H9 (cell line): ENCODE measurements at regions not wholly inside any gene's neighbourhood (a gene's known extent, or its start where the extent isn't known, plus 50 kb on each side); places are given as distances from the start of the nearest gene placed in this dataset.
"Not testable (repeated sequence)": the region's sequence is repeated elsewhere in the genome, so short reads cannot be mapped to it uniquely, and the experiment has no call there.

Source experiments
- DNase-seq: peaks from one replicate; pipeline ENCODE4 v3.0.0-alpha.2; 2017
- H2AFZ ChIP-seq: one replicate; pipeline ENCODE4 v1.6.1; 2013; ENCODE audit warnings: mild to moderate bottlenecking, low read length, control low read depth, moderate library complexity
- H2AK5ac ChIP-seq: 2 replicates; pipeline ENCODE4 v1.6.1; 2013; ENCODE audit warnings: low read length, control low read depth, mixed read lengths; ENCODE audit not compliant: insufficient read length
- H2BK120ac ChIP-seq: one replicate; pipeline ENCODE4 v1.6.1; 2013; ENCODE audit warnings: low read depth, mild to moderate bottlenecking, low read length, control low read depth, inconsistent platforms; ENCODE audit not compliant: poor library complexity, severe bottlenecking
- H2BK12ac ChIP-seq: 2 replicates; pipeline ENCODE4 v1.6.1; 2013; ENCODE audit warnings: low read length, control low read depth, mixed read lengths, low read depth; ENCODE audit not compliant: insufficient read length
- H2BK15ac ChIP-seq: 2 replicates; pipeline ENCODE4 v1.6.1; 2013; ENCODE audit warnings: low read depth, low read length, control low read depth
- H2BK20ac ChIP-seq: one replicate; pipeline ENCODE4 v1.6.1; 2013; ENCODE audit warnings: low read depth, mild to moderate bottlenecking, low read length, control low read depth, inconsistent platforms; ENCODE audit not compliant: poor library complexity, severe bottlenecking
- H2BK5ac ChIP-seq: 2 replicates; pipeline ENCODE4 v1.6.1; 2013; ENCODE audit warnings: low read length, control low read depth, mixed read lengths; ENCODE audit not compliant: insufficient read length
- H3K14ac ChIP-seq: 2 replicates; pipeline ENCODE4 v1.6.1; 2013; ENCODE audit warnings: low read length, control low read depth; ENCODE audit not compliant: insufficient read depth
- H3K18ac ChIP-seq: 2 replicates; pipeline ENCODE4 v1.6.1; 2013; ENCODE audit warnings: low read depth, mild to moderate bottlenecking, mixed read lengths, low read length, control low read depth; ENCODE audit not compliant: insufficient read length
- H3K23ac ChIP-seq: 2 replicates; pipeline ENCODE4 v1.6.1; 2013; ENCODE audit warnings: low read length, control low read depth, mixed read lengths, low read depth; ENCODE audit not compliant: insufficient read length
- H3K23me2 ChIP-seq: 2 replicates; pipeline ENCODE4 v1.6.1; 2013; ENCODE audit warnings: low read depth, mild to moderate bottlenecking, mixed read lengths, low read length, control low read depth; ENCODE audit not compliant: insufficient read length, poor library complexity, severe bottlenecking
- H3K27ac ChIP-seq: 2 replicates; pipeline ENCODE4 v1.5.1; 2013; ENCODE audit warnings: low read length, control low read depth, mixed read lengths, low read depth; ENCODE audit not compliant: insufficient read length
- H3K27me3 ChIP-seq: 2 replicates; pipeline ENCODE4 v1.6.1; 2013; ENCODE audit warnings: low read length, control low read depth, inconsistent platforms; ENCODE audit not compliant: insufficient read depth
- H3K4ac ChIP-seq: 2 replicates; pipeline ENCODE4 v1.6.1; 2013; ENCODE audit warnings: low read depth, mild to moderate bottlenecking, control low read depth, inconsistent platforms, low read length, moderate library complexity
- H3K4me1 ChIP-seq: 2 replicates; pipeline ENCODE4 v1.6.1; 2013; ENCODE audit warnings: low read length, control low read depth, inconsistent platforms; ENCODE audit not compliant: insufficient read depth
- H3K4me2 ChIP-seq: 2 replicates; pipeline ENCODE4 v1.6.1; 2013; ENCODE audit warnings: low read length, control low read depth, mixed read lengths; ENCODE audit not compliant: insufficient read length, insufficient read depth
- H3K56ac ChIP-seq: 2 replicates; pipeline ENCODE4 v1.6.1; 2013; ENCODE audit warnings: low read depth, mild to moderate bottlenecking, mixed read lengths, low read length, control low read depth; ENCODE audit not compliant: insufficient read length
- H3K79me1 ChIP-seq: 2 replicates; pipeline ENCODE4 v1.6.1; 2013; ENCODE audit warnings: low read depth, mild to moderate bottlenecking, moderate library complexity, low read length, control low read depth, inconsistent platforms; ENCODE audit not compliant: insufficient read depth, poor library complexity, severe bottlenecking
- H3K79me2 ChIP-seq: 2 replicates; pipeline ENCODE4 v1.6.1; 2013; ENCODE audit warnings: low read length, control low read depth, inconsistent platforms; ENCODE audit not compliant: insufficient read depth
- H3K9ac ChIP-seq: 2 replicates; pipeline ENCODE4 v1.6.1; 2013; ENCODE audit warnings: low read length, control low read depth, mixed read lengths; ENCODE audit not compliant: insufficient read length; ENCODE audit errors: extremely low read depth
- H3K9me3 ChIP-seq: one replicate; pipeline ENCODE4 v1.6.1; 2013; ENCODE audit warnings: low read depth, low read length, inconsistent platforms; ENCODE audit not compliant: control insufficient read depth
- H3T11ph ChIP-seq: one replicate; pipeline ENCODE4 v1.6.1; 2013; ENCODE audit warnings: mild to moderate bottlenecking, low read length, control low read depth, inconsistent platforms
- H4K20me1 ChIP-seq: one replicate; pipeline ENCODE4 v1.6.1; 2013; ENCODE audit not compliant: control insufficient read depth, insufficient read length, insufficient read depth
- H4K5ac ChIP-seq: 2 replicates; pipeline ENCODE4 v1.6.1; 2013; ENCODE audit warnings: low read depth, mild to moderate bottlenecking, mixed read lengths, low read length, control low read depth; ENCODE audit not compliant: insufficient read length
- H4K8ac ChIP-seq: replicated peaks from 2 replicates; pipeline ENCODE4 v1.6.1; 2013; ENCODE audit warnings: low read length, control low read depth, mixed read lengths, low read depth; ENCODE audit not compliant: insufficient read length
- H4K91ac ChIP-seq: 2 replicates; pipeline ENCODE4 v1.6.1; 2013; ENCODE audit warnings: low read depth, mild to moderate bottlenecking, moderate library complexity, mixed read lengths, low read length, control low read depth; ENCODE audit not compliant: insufficient read length
- H3K27ac Mint-ChIP-seq, 3 experiments: 2 replicates in 2 of 3; 3 replicates in 1 of 3; pipeline ENCODE4 v1.8.0; 2020 to 2021; ENCODE audit warnings: mixed read lengths in 3 of 3, mild to moderate bottlenecking in 1 of 3, moderate library complexity in 1 of 3
- H3K27me3 Mint-ChIP-seq: 2 replicates; pipeline ENCODE4 v1.8.0; 2021; ENCODE audit warnings: low read depth, mild to moderate bottlenecking, moderate library complexity, mixed read lengths
- H3K36me3 Mint-ChIP-seq, 3 experiments: 2 replicates in 2 of 3; 3 replicates in 1 of 3; pipeline ENCODE4 v1.8.0; 2020 to 2021; ENCODE audit warnings: low read depth in 3 of 3, mixed read lengths in 3 of 3; ENCODE audit not compliant: insufficient read depth in 1 of 3
- H3K4me1 Mint-ChIP-seq, 2 experiments: 2 replicates each; pipeline ENCODE4 v1.8.0; 2020; ENCODE audit warnings: mixed read lengths in 2 of 2
- H3K4me3 Mint-ChIP-seq, 2 experiments: 2 replicates in 1 of 2; 3 replicates in 1 of 2; pipeline ENCODE4 v1.8.0; 2020 to 2021; ENCODE audit warnings: mild to moderate bottlenecking in 2 of 2, mixed read lengths in 2 of 2, moderate library complexity in 1 of 2
- H3K9me3 Mint-ChIP-seq, 2 experiments: 2 replicates in 1 of 2; 3 replicates in 1 of 2; pipeline ENCODE4 v1.8.0; 2020; ENCODE audit warnings: mild to moderate bottlenecking in 2 of 2, mixed read lengths in 2 of 2, moderate library complexity in 1 of 2
- CTCF ChIP-seq: fragments of 200-600 bp; sonication (generic); conservative IDR thresholded peaks from 3 replicates; pipeline ENCODE4 v1.8.0; 2021; ENCODE audit warnings: antibody characterized with exemption, mild to moderate bottlenecking
- WGBS: extraction: QIAGEN DNeasy Blood & Tissue Kit; methylation state at CpG from one replicate; pipeline ENCODE4 v1.1.7; 2013; ENCODE audit warnings: missing lambda C conversion rate, low lambda C conversion rate, mixed read lengths; ENCODE audit not compliant: insufficient read length; ENCODE audit errors: extremely low coverage; 5-methylcytosine and 5-hydroxymethylcytosine counted together

GRCh38 chr5:87048156-87048555 is 219.5 kb upstream of the RASA1 start:
- H4K5ac ChIP-seq: no peak overlapping the region
- no peak overlapping the region for H3K23ac ChIP-seq
- H2BK120ac ChIP-seq: no peak overlapping the region
- no peak overlapping the region for H2BK12ac ChIP-seq
- H3K4ac ChIP-seq: no peak overlapping the region
- Mint-ChIP-seq H3K27ac (no peak overlapping the region), H3K4me1 (peaks cover 4 to 6% of the 10 kb centered on the region in 2 experiments; a peak in 2 of 4 replicates), H3K36me3 (peaks cover 23 to 46% (median 36%) of the 10 kb centered on the region in 3 experiments), H3K27me3 (no peaks in the 10 kb centered on the region), H3K9me3 (peaks cover 56 to 66% of the 10 kb centered on the region in 2 experiments), H3K4me3 (no peak overlapping the region)
- H3K18ac ChIP-seq: no peak overlapping the region
- H2AK5ac ChIP-seq: no peak overlapping the region
- peaks cover 6% of the 10 kb centered on the region for H3K9me3 ChIP-seq
- no peaks in the 10 kb centered on the region for H3K79me1 ChIP-seq
- no peak overlapping the region for H2BK20ac ChIP-seq
- no CpG with 5 or more reads among the region's 1 CpG for WGBS
- H3K56ac ChIP-seq: no peak overlapping the region
- no peak overlapping the region for H2BK5ac ChIP-seq
- no peak overlapping the region for H4K8ac ChIP-seq
- H2AFZ ChIP-seq: no peak overlapping the region
- TF ChIP-seq CTCF: no peak
- H3K79me2 ChIP-seq: no peaks in the 10 kb centered on the region
- H4K20me1 ChIP-seq: no peaks in the 10 kb centered on the region
- H3T11ph ChIP-seq: no peak overlapping the region
- H3K23me2 ChIP-seq: no peaks in the 10 kb centered on the region
- H3K4me2 ChIP-seq: no peak overlapping the region
- H3K27me3 ChIP-seq: no peaks in the 10 kb centered on the region
- no peaks in the 10 kb centered on the region for H3K4me1 ChIP-seq
- H3K14ac ChIP-seq: no peak overlapping the region
- no peak overlapping the region for H2BK15ac ChIP-seq
- H4K91ac ChIP-seq: no peak overlapping the region
- H3K9ac ChIP-seq: no peak overlapping the region
- DNase-seq: no peak
- no peak overlapping the region for H3K27ac ChIP-seq

- H2BK5ac ChIP-seq, H3K4ac ChIP-seq, H3K79me1 ChIP-seq, H3K79me2 ChIP-seq, H3K27me3 ChIP-seq, H2BK15ac ChIP-seq, H2BK120ac ChIP-seq, H3K27me3 Mint-ChIP-seq, H4K5ac ChIP-seq, H3K23ac ChIP-seq, H3K9me3 ChIP-seq, H2BK20ac ChIP-seq, H3K4me1 ChIP-seq, H3K14ac ChIP-seq, H2AK5ac ChIP-seq, H3K27ac Mint-ChIP-seq, H3K4me2 ChIP-seq, H3K23me2 ChIP-seq, H3K18ac ChIP-seq, H3K9ac ChIP-seq, H3K27ac ChIP-seq, H4K8ac ChIP-seq, H3K56ac ChIP-seq, H3K4me3 Mint-ChIP-seq, H3T11ph ChIP-seq, H2BK12ac ChIP-seq, H3K4me1 Mint-ChIP-seq, H2AFZ ChIP-seq, DNase-seq, H4K20me1 ChIP-seq, H4K91ac ChIP-seq: not testable (repeated sequence)
- WGBS: no CpG with 5 or more reads among the region's 6 CpGs
- Mint-ChIP-seq H3K36me3 (peaks cover 23 to 47% (median 38%) of the 10 kb centered on the region in 3 experiments), H3K9me3 (peaks cover 55 to 67% of the 10 kb centered on the region in 2 experiments)
Measured at GRCh38 chr5:87049012-87049411, 218.7 kb upstream of the RASA1 start.
